ENCODE measurements at regions not wholly inside any gene's neighbourhood (a gene's known extent, or its start where the extent isn't known, plus 50 kb on each side); places are given as distances from the start of the nearest gene placed in this dataset.

DNA sequence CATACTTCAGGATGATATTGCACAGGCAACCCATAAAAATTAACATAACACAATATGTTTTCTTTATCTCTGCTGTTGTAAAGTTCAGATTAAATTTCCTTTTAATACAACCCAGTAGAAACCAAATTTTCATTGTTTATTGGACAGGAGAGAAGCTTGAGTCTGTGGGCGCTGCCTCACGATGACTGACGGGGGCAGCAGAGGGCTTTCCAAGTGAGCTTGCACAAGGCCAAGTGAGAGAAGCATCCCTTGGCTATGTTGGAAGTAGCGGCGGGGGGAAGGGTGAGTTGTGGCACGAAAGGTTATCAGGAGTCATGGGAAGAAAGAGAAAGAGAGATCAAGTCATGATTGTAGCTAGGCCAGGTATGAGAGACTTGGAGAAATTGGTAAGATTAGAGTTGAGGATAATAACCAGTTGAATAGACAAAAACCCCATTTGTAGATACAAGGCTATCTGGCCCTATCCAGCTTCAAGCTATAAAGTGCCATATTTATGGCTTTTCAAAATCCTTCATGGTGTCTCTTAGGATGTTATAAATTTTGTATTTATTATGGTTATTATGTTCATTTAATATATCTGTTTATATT, 413.7 kb upstream of the FAM98A start:
- ChIA-PET SMC1A (ENCODE audit: uncharacterized antibody, unreplicated experiment) (interaction anchor here (0.7 to 1.7 kb wide), 10 partner anchors 9 to 1416 kb away, joined by 3 to 6 read pairs (median 4); no protein-coding TSS in a partner anchor), CTCF (interaction anchor here (0.5 to 2.4 kb wide), 16 partner anchors 9 to 1416 kb away, joined by 3 to 21 read pairs (median 4); no protein-coding TSS in a partner anchor), RAD21 (ENCODE audit: unreplicated experiment) (interaction anchor here (0.7 to 1.6 kb wide), 7 partner anchors 9 to 1398 kb away, joined by 3 to 14 read pairs (median 4); no protein-coding TSS in a partner anchor), POLR2A (no interaction called here)
- in situ Hi-C loops (cut with MboI), result loop anchor here (10.0 kb wide), 1 partner anchor 1412 kb away; no protein-coding TSS in a partner anchor
- TF ChIP-seq RAD21 (IDR thresholded peaks at IDR 0.05; ENCODE audit: insufficient read depth, low read depth, low read length) (peak; percentile 74), ATF7 (IDR thresholded peaks at IDR 0.05; ENCODE audit: low read depth) (no peak), SMC3 (IDR thresholded peaks at IDR 0.05; ENCODE audit: borderline replicate concordance, low read length) (peak; percentile 38; the same call in 1 of the 2 replicates), NBN (IDR thresholded peaks at IDR 0.05) (0 out of 2 replicates have a peak, but pooled peaks have one; percentile 32), RB1 (IDR thresholded peaks at IDR 0.05; ENCODE audit: borderline replicate concordance) (0 out of 2 replicates have a peak, but pooled peaks have one; percentile 39)
- TF ChIP-seq, protein P1, sequence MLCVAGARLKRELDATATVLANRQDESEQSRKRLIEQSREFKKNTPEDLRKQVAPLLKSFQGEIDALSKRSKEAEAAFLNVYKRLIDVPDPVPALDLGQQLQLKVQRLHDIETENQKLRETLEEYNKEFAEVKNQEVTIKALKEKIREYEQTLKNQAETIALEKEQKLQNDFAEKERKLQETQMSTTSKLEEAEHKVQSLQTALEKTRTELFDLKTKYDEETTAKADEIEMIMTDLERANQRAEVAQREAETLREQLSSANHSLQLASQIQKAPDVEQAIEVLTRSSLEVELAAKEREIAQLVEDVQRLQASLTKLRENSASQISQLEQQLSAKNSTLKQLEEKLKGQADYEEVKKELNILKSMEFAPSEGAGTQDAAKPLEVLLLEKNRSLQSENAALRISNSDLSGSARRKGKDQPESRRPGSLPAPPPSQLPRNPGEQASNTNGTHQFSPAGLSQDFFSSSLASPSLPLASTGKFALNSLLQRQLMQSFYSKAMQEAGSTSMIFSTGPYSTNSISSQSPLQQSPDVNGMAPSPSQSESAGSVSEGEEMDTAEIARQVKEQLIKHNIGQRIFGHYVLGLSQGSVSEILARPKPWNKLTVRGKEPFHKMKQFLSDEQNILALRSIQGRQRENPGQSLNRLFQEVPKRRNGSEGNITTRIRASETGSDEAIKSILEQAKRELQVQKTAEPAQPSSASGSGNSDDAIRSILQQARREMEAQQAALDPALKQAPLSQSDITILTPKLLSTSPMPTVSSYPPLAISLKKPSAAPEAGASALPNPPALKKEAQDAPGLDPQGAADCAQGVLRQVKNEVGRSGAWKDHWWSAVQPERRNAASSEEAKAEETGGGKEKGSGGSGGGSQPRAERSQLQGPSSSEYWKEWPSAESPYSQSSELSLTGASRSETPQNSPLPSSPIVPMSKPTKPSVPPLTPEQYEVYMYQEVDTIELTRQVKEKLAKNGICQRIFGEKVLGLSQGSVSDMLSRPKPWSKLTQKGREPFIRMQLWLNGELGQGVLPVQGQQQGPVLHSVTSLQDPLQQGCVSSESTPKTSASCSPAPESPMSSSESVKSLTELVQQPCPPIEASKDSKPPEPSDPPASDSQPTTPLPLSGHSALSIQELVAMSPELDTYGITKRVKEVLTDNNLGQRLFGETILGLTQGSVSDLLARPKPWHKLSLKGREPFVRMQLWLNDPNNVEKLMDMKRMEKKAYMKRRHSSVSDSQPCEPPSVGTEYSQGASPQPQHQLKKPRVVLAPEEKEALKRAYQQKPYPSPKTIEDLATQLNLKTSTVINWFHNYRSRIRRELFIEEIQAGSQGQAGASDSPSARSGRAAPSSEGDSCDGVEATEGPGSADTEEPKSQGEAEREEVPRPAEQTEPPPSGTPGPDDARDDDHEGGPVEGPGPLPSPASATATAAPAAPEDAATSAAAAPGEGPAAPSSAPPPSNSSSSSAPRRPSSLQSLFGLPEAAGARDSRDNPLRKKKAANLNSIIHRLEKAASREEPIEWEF (IDR thresholded peaks at IDR 0.05; ENCODE audit: insufficient replicate concordance, low read depth, low read length), result no peak
- TF ChIP-seq, protein P2, sequence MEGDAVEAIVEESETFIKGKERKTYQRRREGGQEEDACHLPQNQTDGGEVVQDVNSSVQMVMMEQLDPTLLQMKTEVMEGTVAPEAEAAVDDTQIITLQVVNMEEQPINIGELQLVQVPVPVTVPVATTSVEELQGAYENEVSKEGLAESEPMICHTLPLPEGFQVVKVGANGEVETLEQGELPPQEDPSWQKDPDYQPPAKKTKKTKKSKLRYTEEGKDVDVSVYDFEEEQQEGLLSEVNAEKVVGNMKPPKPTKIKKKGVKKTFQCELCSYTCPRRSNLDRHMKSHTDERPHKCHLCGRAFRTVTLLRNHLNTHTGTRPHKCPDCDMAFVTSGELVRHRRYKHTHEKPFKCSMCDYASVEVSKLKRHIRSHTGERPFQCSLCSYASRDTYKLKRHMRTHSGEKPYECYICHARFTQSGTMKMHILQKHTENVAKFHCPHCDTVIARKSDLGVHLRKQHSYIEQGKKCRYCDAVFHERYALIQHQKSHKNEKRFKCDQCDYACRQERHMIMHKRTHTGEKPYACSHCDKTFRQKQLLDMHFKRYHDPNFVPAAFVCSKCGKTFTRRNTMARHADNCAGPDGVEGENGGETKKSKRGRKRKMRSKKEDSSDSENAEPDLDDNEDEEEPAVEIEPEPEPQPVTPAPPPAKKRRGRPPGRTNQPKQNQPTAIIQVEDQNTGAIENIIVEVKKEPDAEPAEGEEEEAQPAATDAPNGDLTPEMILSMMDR (IDR thresholded peaks at IDR 0.05 in 2 of 3, conservative IDR thresholded peaks at IDR 0.05 in 1 of 3; ENCODE audit: control insufficient read depth in 2 of 3, extremely low read depth in 1 of 3, insufficient read depth in 1 of 3, low read depth in 3 of 3, low read length in 3 of 3), result peak; percentile 71 to 76 (median 75)
- no peak overlapping the region for H3K4me2 ChIP-seq (ENCODE audit: control insufficient read depth, insufficient read depth)
- no peak for FAIRE-seq
- intact Hi-C loops (cut with micrococcal nuclease; ENCODE audit: unreplicated experiment), result loop anchor here (1.0 to 10.0 kb wide), 5 partner anchors 552 to 1414 kb away; no protein-coding TSS in a partner anchor
- no peaks in the 10 kb centered on the region for H3K79me2 ChIP-seq (ENCODE audit: control insufficient read depth, insufficient read depth, low read length)
- no peaks in the 10 kb centered on the region for H3K27me3 ChIP-seq (replicated peaks in 1 of 2; ENCODE audit: control insufficient read depth in 2 of 2, insufficient read depth in 2 of 2, low read length in 1 of 2)
- no peaks in the 10 kb centered on the region for H3K9me3 ChIP-seq (replicated peaks; ENCODE audit: control insufficient read depth, insufficient read depth, low read length)
- no peak overlapping the region for H2AFZ ChIP-seq (ENCODE audit: control insufficient read depth, low read depth, low read length)
- H3K36me3 ChIP-seq (ENCODE audit: control insufficient read depth in 2 of 2, insufficient read depth in 2 of 2, low read length in 1 of 2), result no peaks in the 10 kb centered on the region
- H4K20me1 ChIP-seq (ENCODE audit: control insufficient read depth, insufficient read depth), result no peaks in the 10 kb centered on the region
- H3K4me3 ChIP-seq, result no peak overlapping the region
- no TSS peak for BruUV-seq (replicated peaks)
- no peak overlapping the region for H3K27ac ChIP-seq (ENCODE audit: control insufficient read depth, insufficient read depth)
- ATAC-seq, result peak; percentile 88
- no peak for DNase-seq (ENCODE audit: low read depth, low spot score)
- H3K9ac ChIP-seq (ENCODE audit: control insufficient read depth, insufficient read depth, low read length), result no peak overlapping the region
- 0% methylated on average over 6 of the region's 6 CpGs for WGBS (ENCODE audit: insufficient coverage, insufficient replicate concordance, low lambda C conversion rate, missing lambda C conversion rate)
- H3K4me1 ChIP-seq (ENCODE audit: control insufficient read depth, insufficient read depth, low read length), result no peaks in the 10 kb centered on the region

All from GM12878 (cell line).